ENCODE measurements at regions not wholly inside any gene's neighbourhood (a gene's known extent, or its start where the extent isn't known, plus 50 kb on each side); places are given as distances from the start of the nearest gene placed in this dataset.
A peak's percentile ranks its signal among the peaks of the same experiment; 100 is the strongest.
"Not testable (repeated sequence)": the region's sequence is repeated elsewhere in the genome, so short reads cannot be mapped to it uniquely, and the experiment has no call there.

DNA sequence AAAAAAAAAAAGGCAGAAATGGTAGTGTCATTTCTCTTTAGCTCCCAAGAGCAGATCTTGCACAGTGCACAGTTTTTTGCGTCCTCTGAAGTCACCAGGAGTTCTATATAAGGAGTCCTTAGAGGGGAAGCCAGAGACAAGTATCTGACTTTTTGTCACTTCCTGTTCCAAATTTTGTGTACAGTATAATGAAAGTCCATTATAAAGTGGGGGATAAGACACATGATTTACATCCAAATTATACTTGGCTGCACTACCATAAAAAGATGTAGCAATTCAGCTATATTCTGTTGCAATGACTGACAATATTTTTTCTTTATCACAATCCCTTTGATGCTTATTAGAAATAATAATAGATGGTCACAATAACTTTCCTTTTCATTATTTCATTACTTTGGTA lies 1276.9 kb upstream of the ADGRL2 start:
- H3K9me3 ChIP-seq (ENCODE audit: low read length) = no peaks in the 10 kb centered on the region
- no peaks in the 10 kb centered on the region for H3K27me3 ChIP-seq (ENCODE audit: insufficient read depth, low read depth, low read length)
- no peaks in the 10 kb centered on the region for H4K20me1 ChIP-seq (ENCODE audit: insufficient read depth)
- TF ChIP-seq EZH2 (IDR thresholded peaks at IDR 0.05; ENCODE audit: borderline replicate concordance, insufficient read depth, low read length, poor library complexity, severe bottlenecking) (no peak), MXI1 (conservative IDR thresholded peaks at IDR 0.05; ENCODE audit: poor library complexity, severe bottlenecking) (no peak), POLR2AphosphoS5 (IDR thresholded peaks at IDR 0.05) (no peak), RAD21 (conservative IDR thresholded peaks at IDR 0.05) (no peak), EP300 (conservative IDR thresholded peaks at IDR 0.05; ENCODE audit: poor library complexity, severe bottlenecking) (no peak), TAF1 (IDR thresholded peaks at IDR 0.05; ENCODE audit: low read depth) (no peak), SMC3 (conservative IDR thresholded peaks at IDR 0.05; ENCODE audit: poor library complexity) (no peak)
- TF ChIP-seq, protein P1, sequence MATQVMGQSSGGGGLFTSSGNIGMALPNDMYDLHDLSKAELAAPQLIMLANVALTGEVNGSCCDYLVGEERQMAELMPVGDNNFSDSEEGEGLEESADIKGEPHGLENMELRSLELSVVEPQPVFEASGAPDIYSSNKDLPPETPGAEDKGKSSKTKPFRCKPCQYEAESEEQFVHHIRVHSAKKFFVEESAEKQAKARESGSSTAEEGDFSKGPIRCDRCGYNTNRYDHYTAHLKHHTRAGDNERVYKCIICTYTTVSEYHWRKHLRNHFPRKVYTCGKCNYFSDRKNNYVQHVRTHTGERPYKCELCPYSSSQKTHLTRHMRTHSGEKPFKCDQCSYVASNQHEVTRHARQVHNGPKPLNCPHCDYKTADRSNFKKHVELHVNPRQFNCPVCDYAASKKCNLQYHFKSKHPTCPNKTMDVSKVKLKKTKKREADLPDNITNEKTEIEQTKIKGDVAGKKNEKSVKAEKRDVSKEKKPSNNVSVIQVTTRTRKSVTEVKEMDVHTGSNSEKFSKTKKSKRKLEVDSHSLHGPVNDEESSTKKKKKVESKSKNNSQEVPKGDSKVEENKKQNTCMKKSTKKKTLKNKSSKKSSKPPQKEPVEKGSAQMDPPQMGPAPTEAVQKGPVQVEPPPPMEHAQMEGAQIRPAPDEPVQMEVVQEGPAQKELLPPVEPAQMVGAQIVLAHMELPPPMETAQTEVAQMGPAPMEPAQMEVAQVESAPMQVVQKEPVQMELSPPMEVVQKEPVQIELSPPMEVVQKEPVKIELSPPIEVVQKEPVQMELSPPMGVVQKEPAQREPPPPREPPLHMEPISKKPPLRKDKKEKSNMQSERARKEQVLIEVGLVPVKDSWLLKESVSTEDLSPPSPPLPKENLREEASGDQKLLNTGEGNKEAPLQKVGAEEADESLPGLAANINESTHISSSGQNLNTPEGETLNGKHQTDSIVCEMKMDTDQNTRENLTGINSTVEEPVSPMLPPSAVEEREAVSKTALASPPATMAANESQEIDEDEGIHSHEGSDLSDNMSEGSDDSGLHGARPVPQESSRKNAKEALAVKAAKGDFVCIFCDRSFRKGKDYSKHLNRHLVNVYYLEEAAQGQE (IDR thresholded peaks at IDR 0.05; ENCODE audit: borderline replicate concordance) = no peak
- TF ChIP-seq, protein P2, sequence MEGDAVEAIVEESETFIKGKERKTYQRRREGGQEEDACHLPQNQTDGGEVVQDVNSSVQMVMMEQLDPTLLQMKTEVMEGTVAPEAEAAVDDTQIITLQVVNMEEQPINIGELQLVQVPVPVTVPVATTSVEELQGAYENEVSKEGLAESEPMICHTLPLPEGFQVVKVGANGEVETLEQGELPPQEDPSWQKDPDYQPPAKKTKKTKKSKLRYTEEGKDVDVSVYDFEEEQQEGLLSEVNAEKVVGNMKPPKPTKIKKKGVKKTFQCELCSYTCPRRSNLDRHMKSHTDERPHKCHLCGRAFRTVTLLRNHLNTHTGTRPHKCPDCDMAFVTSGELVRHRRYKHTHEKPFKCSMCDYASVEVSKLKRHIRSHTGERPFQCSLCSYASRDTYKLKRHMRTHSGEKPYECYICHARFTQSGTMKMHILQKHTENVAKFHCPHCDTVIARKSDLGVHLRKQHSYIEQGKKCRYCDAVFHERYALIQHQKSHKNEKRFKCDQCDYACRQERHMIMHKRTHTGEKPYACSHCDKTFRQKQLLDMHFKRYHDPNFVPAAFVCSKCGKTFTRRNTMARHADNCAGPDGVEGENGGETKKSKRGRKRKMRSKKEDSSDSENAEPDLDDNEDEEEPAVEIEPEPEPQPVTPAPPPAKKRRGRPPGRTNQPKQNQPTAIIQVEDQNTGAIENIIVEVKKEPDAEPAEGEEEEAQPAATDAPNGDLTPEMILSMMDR (IDR thresholded peaks at IDR 0.05; ENCODE audit: poor library complexity, severe bottlenecking) = no peak
- no peak overlapping the region for H3K9ac ChIP-seq (ENCODE audit: low read length)
- H3K9me2 ChIP-seq (ENCODE audit: insufficient read depth, low read length) = no peaks in the 10 kb centered on the region
- no peaks in the 10 kb centered on the region for H3K36me3 ChIP-seq (ENCODE audit: insufficient read depth, low read length)
- H3K4me3 ChIP-seq (ENCODE audit: low read length) = no peak overlapping the region
- H3F3A ChIP-seq (ENCODE audit: insufficient read depth, low read length, poor library complexity, severe bottlenecking) = no peaks in the 10 kb centered on the region
- peak overlapping the region; percentile 11 for H3K27ac ChIP-seq (ENCODE audit: low read length)
- H2AFZ ChIP-seq (ENCODE audit: low read depth, low read length) = no peak overlapping the region
- no peak overlapping the region for H3K4me2 ChIP-seq (ENCODE audit: low read length)
- H3K79me2 ChIP-seq (replicated peaks; ENCODE audit: insufficient read depth, low read length) = no peaks in the 10 kb centered on the region

DNA sequence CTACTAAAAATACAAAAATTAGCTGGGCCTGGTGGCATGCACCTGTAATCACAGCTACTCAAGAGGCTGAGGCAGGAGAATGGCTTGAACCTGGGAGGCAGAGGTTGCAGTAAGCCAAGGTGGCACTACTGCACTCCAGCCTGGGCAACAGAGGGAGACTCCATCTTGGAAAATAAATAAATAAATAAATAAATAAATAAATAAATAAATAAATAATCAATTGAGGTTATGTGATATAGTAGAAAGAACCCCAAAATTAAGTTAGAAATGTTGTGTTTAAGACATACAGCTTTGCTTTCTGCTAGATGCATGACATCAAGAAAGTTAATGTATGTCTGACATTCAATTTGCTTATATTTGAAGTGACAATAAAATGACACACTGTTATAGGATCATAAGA lies 1277.7 kb upstream of the ADGRL2 start:
- H4K20me1 ChIP-seq (ENCODE audit: insufficient read depth); H3K79me2 ChIP-seq (replicated peaks; ENCODE audit: insufficient read depth, low read length); H3K4me3 ChIP-seq (ENCODE audit: low read length); H3F3A ChIP-seq (ENCODE audit: insufficient read depth, low read length, poor library complexity, severe bottlenecking); H3K27ac ChIP-seq (ENCODE audit: low read length); H3K4me2 ChIP-seq (ENCODE audit: low read length); H3K27me3 ChIP-seq (ENCODE audit: insufficient read depth, low read depth, low read length); H3K9ac ChIP-seq (ENCODE audit: low read length); H3K9me3 ChIP-seq (ENCODE audit: low read length); H3K36me3 ChIP-seq (ENCODE audit: insufficient read depth, low read length); H3K9me2 ChIP-seq (ENCODE audit: insufficient read depth, low read length); H2AFZ ChIP-seq (ENCODE audit: low read depth, low read length): not testable (repeated sequence)

DNA sequence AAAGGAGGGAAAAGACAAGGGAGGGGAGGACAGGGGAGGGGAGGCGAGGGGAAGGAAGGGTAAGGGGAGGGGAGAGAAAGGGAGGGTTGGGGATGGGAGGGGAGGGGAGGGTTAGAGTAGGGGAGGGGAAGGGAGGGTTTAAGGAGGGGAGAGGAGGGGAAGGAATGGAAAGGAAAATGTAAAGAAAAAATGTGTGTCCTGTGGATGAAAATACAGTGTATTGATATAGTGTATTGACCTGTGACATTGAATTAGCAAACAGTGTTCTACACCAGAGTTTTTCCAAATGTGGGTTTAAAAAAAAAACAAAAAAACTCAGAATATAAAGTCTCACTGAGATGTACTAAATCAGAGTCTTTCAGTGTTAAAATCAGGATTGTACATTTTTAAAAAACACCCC lies 1279.8 kb upstream of the ADGRL2 start:
- Histone ChIP-seq H3K9me3 (ENCODE audit: low read length) (no peaks in the 10 kb centered on the region), H4K20me1 (ENCODE audit: insufficient read depth) (no peaks in the 10 kb centered on the region), H3F3A (ENCODE audit: insufficient read depth, low read length, poor library complexity, severe bottlenecking) (no peaks in the 10 kb centered on the region), H3K27me3 (ENCODE audit: insufficient read depth, low read depth, low read length) (no peaks in the 10 kb centered on the region), H3K27ac (ENCODE audit: low read length) (no peak overlapping the region), H2AFZ (ENCODE audit: low read depth, low read length) (no peak overlapping the region), H3K4me2 (ENCODE audit: low read length) (no peak overlapping the region), H3K9me2 (ENCODE audit: insufficient read depth, low read length) (no peaks in the 10 kb centered on the region), H3K36me3 (ENCODE audit: insufficient read depth, low read length) (no peaks in the 10 kb centered on the region), H3K4me3 (ENCODE audit: low read length) (no peak overlapping the region), H3K79me2 (replicated peaks; ENCODE audit: insufficient read depth, low read length) (no peaks in the 10 kb centered on the region), H3K9ac (ENCODE audit: low read length) (no peak overlapping the region)
- TF ChIP-seq MXI1 (conservative IDR thresholded peaks at IDR 0.05; ENCODE audit: poor library complexity, severe bottlenecking) = no peak
- TF ChIP-seq, protein P2 (IDR thresholded peaks at IDR 0.05; ENCODE audit: poor library complexity, severe bottlenecking) = no peak
- no peak for TF ChIP-seq SMC3 (conservative IDR thresholded peaks at IDR 0.05; ENCODE audit: poor library complexity)
- TF ChIP-seq TAF1 (IDR thresholded peaks at IDR 0.05; ENCODE audit: low read depth) = no peak
- TF ChIP-seq EP300 (conservative IDR thresholded peaks at IDR 0.05; ENCODE audit: poor library complexity, severe bottlenecking) = no peak
- no peak for TF ChIP-seq POLR2AphosphoS5 (IDR thresholded peaks at IDR 0.05)
- TF ChIP-seq, protein P1 (IDR thresholded peaks at IDR 0.05; ENCODE audit: borderline replicate concordance) = no peak
- TF ChIP-seq RAD21 (conservative IDR thresholded peaks at IDR 0.05) = no peak

Data from neural cell (in vitro differentiated cells).